ENCODE measurements at regions not wholly inside any gene's neighbourhood (a gene's known extent, or its start where the extent isn't known, plus 50 kb on each side); places are given as distances from the start of the nearest gene placed in this dataset.

DNA sequence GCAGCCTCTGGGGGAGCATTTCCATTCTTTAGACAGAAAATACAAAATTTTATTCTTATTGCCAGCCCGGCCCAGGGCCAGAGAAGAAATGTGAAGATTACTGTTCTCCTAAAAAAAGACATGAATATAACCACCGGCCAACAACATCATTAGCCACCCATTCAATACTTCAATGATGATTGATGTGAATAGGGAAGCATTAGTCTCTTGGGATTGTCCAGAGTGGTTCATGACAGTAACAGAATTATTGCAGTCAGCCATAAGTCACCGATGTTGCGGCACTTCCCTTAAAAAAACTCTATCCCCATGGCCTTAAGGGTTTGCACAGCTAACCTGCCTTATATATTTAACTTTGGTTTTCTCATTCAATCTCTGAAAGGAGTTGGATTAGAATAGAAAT is 418.7 kb downstream of the CENPC start:
- H3K27me3 ChIP-seq (ENCODE audit: insufficient read depth), result no peaks in the 10 kb centered on the region
- ChIA-PET POLR2A (no interaction called here), CTCF (no interaction called here)
- DNase-seq, result no peak
- H3K36me3 ChIP-seq (replicated peaks in 1 of 2; ENCODE audit: control insufficient read depth in 1 of 2, insufficient read depth in 2 of 2, low read length in 1 of 2), result no peaks in the 10 kb centered on the region
- no peak overlapping the region for H2AFZ ChIP-seq (ENCODE audit: low read depth)
- H3K9me3 ChIP-seq, result no peaks in the 10 kb centered on the region
- H3K4me2 ChIP-seq, result no peak overlapping the region
- H3F3A ChIP-seq (replicated peaks; ENCODE audit: insufficient read depth), result no peaks in the 10 kb centered on the region
- no peak overlapping the region for H3K4me3 ChIP-seq (ENCODE audit: low read depth in 2 of 2, low read length in 1 of 2)
- no peak overlapping the region for H3K9ac ChIP-seq
- no peaks in the 10 kb centered on the region for H3K79me2 ChIP-seq (ENCODE audit: insufficient read depth)
- no peaks in the 10 kb centered on the region for H3K9me2 ChIP-seq
- TF ChIP-seq FOXM1 (IDR thresholded peaks at IDR 0.05; ENCODE audit: low read depth) (no peak), JUND (IDR thresholded peaks at IDR 0.05) (no peak), NRF1 (IDR thresholded peaks at IDR 0.05; ENCODE audit: low read depth, low read length) (no peak), RCOR1 (IDR thresholded peaks at IDR 0.05; ENCODE audit: low read length) (no peak), MEF2A (IDR thresholded peaks at IDR 0.05; ENCODE audit: borderline replicate concordance, low read depth) (no peak), EZH2phosphoT487 (IDR thresholded peaks at IDR 0.05; ENCODE audit: borderline replicate concordance, low read depth) (no peak), TCF12 (IDR thresholded peaks at IDR 0.05) (no peak), REST (IDR thresholded peaks at IDR 0.05; ENCODE audit: low read depth, low read length) (no peak), RFX5 (IDR thresholded peaks at IDR 0.05; ENCODE audit: low read length) (no peak), FOSL2 (IDR thresholded peaks at IDR 0.05; ENCODE audit: borderline replicate concordance, low read depth) (no peak), SIN3A (IDR thresholded peaks at IDR 0.05; ENCODE audit: borderline replicate concordance, low read depth, low read length) (no peak), POLR2AphosphoS5 (IDR thresholded peaks at IDR 0.05; ENCODE audit: low read depth, low read length) (no peak), FOXJ3 (CRISPR knock-in tag; IDR thresholded peaks at IDR 0.05) (no peak)
- TF ChIP-seq, protein P1, sequence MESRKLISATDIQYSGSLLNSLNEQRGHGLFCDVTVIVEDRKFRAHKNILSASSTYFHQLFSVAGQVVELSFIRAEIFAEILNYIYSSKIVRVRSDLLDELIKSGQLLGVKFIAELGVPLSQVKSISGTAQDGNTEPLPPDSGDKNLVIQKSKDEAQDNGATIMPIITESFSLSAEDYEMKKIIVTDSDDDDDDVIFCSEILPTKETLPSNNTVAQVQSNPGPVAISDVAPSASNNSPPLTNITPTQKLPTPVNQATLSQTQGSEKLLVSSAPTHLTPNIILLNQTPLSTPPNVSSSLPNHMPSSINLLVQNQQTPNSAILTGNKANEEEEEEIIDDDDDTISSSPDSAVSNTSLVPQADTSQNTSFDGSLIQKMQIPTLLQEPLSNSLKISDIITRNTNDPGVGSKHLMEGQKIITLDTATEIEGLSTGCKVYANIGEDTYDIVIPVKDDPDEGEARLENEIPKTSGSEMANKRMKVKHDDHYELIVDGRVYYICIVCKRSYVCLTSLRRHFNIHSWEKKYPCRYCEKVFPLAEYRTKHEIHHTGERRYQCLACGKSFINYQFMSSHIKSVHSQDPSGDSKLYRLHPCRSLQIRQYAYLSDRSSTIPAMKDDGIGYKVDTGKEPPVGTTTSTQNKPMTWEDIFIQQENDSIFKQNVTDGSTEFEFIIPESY (IDR thresholded peaks at IDR 0.05; ENCODE audit: borderline replicate concordance, low read depth), result no peak
- WGBS (ENCODE audit: low lambda C conversion rate), result 16% methylated on average over 4 of the region's 4 CpGs
- H3K4me1 ChIP-seq (ENCODE audit: control insufficient read depth in 1 of 2, insufficient read depth in 2 of 2, low read depth in 1 of 2, low read length in 1 of 2), result no peaks in the 10 kb centered on the region
- H3K27ac ChIP-seq (ENCODE audit: low read depth in 2 of 2, low read length in 1 of 2), result no peak overlapping the region
- no peaks in the 10 kb centered on the region for H4K20me1 ChIP-seq (ENCODE audit: insufficient read depth)

All from SK-N-SH (cell line).